ENCODE measurements at regions not wholly inside any gene's neighbourhood (a gene's known extent, or its start where the extent isn't known, plus 50 kb on each side); places are given as distances from the start of the nearest gene placed in this dataset.

DNA sequence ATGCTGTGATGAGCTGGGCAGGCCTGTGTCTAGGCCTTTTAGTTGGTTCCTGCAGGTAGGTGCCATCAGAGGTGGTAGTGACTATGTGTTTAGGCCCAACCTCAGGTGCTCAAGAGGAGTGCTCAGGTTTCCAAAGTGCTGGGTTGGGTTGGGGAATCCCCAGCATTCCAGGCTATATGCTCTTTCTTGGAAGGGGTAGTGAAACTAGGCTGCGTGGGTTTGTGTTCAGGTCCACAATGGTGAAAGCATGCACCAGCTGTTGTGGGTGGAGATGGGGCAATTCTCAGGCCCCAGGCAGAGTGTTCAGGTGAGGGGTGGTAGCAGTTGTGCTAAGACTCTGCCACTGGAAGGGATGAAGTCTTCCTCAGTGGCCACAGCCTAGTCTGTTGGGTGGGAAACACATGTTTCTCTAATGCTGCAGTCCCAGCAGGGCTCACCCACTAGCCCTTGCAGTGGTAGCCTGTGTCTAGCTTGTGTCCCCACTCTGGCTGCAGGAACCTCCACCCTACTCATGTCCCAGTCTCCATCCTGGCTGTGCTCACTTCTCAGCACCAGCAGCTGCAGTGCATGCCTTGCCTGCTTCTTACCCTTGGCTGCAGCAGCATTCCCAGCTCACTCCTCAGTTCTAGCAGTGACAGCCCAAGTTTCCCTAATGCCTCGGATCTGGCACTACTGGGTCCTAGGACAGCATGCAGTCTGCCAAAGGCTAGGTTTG is 78.9 kb downstream of the FAM170A start:
- no peak for TF ChIP-seq EZH2 (IDR thresholded peaks at IDR 0.05; ENCODE audit: insufficient read depth, poor library complexity, severe bottlenecking)
- no peak for TF ChIP-seq EZH2phosphoT487 (IDR thresholded peaks at IDR 0.05; ENCODE audit: insufficient read depth, low read depth)

All from GM23248 (cell line).